H1 (cell line): ENCODE measurements at regions not wholly inside any gene's neighbourhood (a gene's known extent, or its start where the extent isn't known, plus 50 kb on each side); places are given as distances from the start of the nearest gene placed in this dataset.

Experiments used
- POLR2A ChIP-seq, 2 experiments: IDR thresholded peaks; 1 replicate in 1 of 2; 2 replicates in 1 of 2; pipeline ENCODE4 v1.6.1; 2011; ENCODE audit warnings: low read depth in 2 of 2, low read length in 2 of 2, mild to moderate bottlenecking in 2 of 2; ENCODE audit errors: control extremely low read depth in 1 of 2
- POLR2AphosphoS5 ChIP-seq: IDR thresholded peaks from 2 replicates; pipeline ENCODE4 v1.6.1; 2011; ENCODE audit warnings: low read depth, low read length
- RFX5 ChIP-seq: IDR thresholded peaks from 2 replicates; pipeline ENCODE4 v1.6.1; 2011; ENCODE audit warnings: low read depth, low read length, improper control_type of control experiment, borderline replicate concordance
- SP4 ChIP-seq: IDR thresholded peaks from 2 replicates; pipeline ENCODE4 v1.6.1; 2012; ENCODE audit warnings: low read length, inconsistent platforms
- TF ChIP-seq, protein P1 (sequence below): IDR thresholded peaks from 2 replicates; pipeline ENCODE4 v1.6.1; 2012; ENCODE audit warnings: inconsistent platforms

DNA sequence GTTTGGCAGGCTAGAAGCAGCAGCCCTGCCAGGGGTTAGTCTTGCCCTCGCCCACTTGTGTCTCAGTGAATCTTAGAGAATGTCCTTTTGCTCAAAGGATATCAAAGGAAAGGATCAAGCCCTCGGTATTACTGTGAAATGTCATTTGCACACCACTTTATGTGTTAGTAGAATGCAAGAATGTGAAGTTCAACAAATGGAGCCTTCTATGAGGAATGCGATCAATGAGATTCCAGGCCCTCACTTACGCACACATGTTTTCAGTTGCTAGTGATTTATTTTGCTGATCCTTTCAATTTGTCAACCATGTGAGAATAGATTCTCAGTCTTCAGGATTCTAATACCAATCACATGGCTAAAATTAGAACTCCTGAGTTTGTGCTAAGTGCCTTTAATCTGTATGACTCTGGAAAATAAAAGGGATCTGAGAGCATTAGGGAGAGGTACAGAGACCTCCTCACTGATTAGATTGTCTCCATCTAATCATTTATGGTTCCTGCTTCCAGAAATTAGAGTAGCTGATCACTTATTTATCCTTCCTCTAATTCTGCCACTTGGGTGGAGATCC, 123.0 kb upstream of the SP4 start:
- no peak for TF ChIP-seq SP4
- TF ChIP-seq POLR2AphosphoS5: no peak
- TF ChIP-seq, protein P1, sequence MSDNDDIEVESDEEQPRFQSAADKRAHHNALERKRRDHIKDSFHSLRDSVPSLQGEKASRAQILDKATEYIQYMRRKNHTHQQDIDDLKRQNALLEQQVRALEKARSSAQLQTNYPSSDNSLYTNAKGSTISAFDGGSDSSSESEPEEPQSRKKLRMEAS: no peak
- TF ChIP-seq POLR2A (IDR thresholded peaks at IDR 0.05; ENCODE audit: control extremely low read depth in 1 of 2, low read depth in 2 of 2, low read length in 2 of 2): no peak
- TF ChIP-seq RFX5: no peak
